NCI-H345 (cell line): ENCODE measurements at regions not wholly inside any gene's neighbourhood (a gene's known extent, or its start where the extent isn't known, plus 50 kb on each side); places are given as distances from the start of the nearest gene placed in this dataset.
"Not testable (repeated sequence)": the region's sequence is repeated elsewhere in the genome, so short reads cannot be mapped to it uniquely, and the experiment has no call there.

ENCODE experiments used
- DNase-seq: peaks from one replicate; lab custom pipeline; 2025; lab: John Stamatoyannopoulos, UW

- DNase-seq = no peak
These were observed 738.7 kb upstream of the CHAC2 start for GRCh38 chr2:53028746-53029423.

- DNase-seq = no peak
These were observed 739.4 kb upstream of the CHAC2 start for GRCh38 chr2:53028225-53028624.

- DNase-seq = not testable (repeated sequence)
These were observed 745.4 kb upstream of the CHAC2 start for GRCh38 chr2:53022248-53022647.

GRCh38 chr2:53021828-53022227 is 745.8 kb upstream of the CHAC2 start:
- DNase-seq = no peak

- no peak for DNase-seq
These were observed 746.3 kb upstream of the CHAC2 start for GRCh38 chr2:53021292-53021691.

GRCh38 chr2:53018825-53019425 is 748.7 kb upstream of the CHAC2 start:
- no peak for DNase-seq

- no peak for DNase-seq
These were observed 760.6 kb upstream of the CHAC2 start for GRCh38 chr2:53006980-53007379.

- no peak for DNase-seq
These were observed 763.2 kb upstream of the CHAC2 start for GRCh38 chr2:53004413-53004812.

GRCh38 chr2:52995424-52995823 is 772.2 kb upstream of the CHAC2 start:
- DNase-seq = no peak

GRCh38 chr2:52976143-52976949 is 791.3 kb upstream of the CHAC2 start:
- no peak for DNase-seq

GRCh38 chr2:52974127-52974526 is 793.5 kb upstream of the CHAC2 start:
- no peak for DNase-seq

- DNase-seq = no peak
These were observed 797.0 kb upstream of the CHAC2 start for GRCh38 chr2:52970642-52971041.

- DNase-seq = no peak
These were observed 799.6 kb upstream of the CHAC2 start for GRCh38 chr2:52968043-52968442.

- peak; percentile 2 for DNase-seq
These were observed 802.6 kb upstream of the CHAC2 start for GRCh38 chr2:52964916-52965530.

- DNase-seq = no peak
These were observed 806.2 kb upstream of the CHAC2 start for GRCh38 chr2:52961403-52961802.

- DNase-seq = no peak
These were observed 806.7 kb upstream of the CHAC2 start for GRCh38 chr2:52960881-52961280.

- DNase-seq = no peak
These were observed 807.8 kb upstream of the CHAC2 start for GRCh38 chr2:52959801-52960200.

GRCh38 chr2:52956766-52957165 is 810.8 kb upstream of the CHAC2 start:
- no peak for DNase-seq

GRCh38 chr2:52956118-52956517 is 811.5 kb upstream of the CHAC2 start:
- DNase-seq = no peak

- no peak for DNase-seq
These were observed 812.5 kb upstream of the CHAC2 start for GRCh38 chr2:52955079-52955478.

GRCh38 chr2:52940101-52940500 is 827.5 kb upstream of the CHAC2 start:
- DNase-seq = no peak

- no peak for DNase-seq
These were observed 828.4 kb upstream of the CHAC2 start for GRCh38 chr2:52939250-52939649.

GRCh38 chr2:52936029-52936428 is 831.6 kb upstream of the CHAC2 start:
- DNase-seq = no peak
